ENCODE measurements at regions not wholly inside any gene's neighbourhood (a gene's known extent, or its start where the extent isn't known, plus 50 kb on each side); places are given as distances from the start of the nearest gene placed in this dataset.

GRCh38 chr5:160500786-160501779 lies 79.4 kb downstream of the PTTG1 start:
- TF ChIP-seq CTCF (IDR thresholded peaks at IDR 0.05) = no peak
- Mint-ChIP-seq H3K36me3 (ENCODE audit: low read depth) (no peaks in the 10 kb centered on the region), H3K4me3 (ENCODE audit: unreplicated experiment) (no peak overlapping the region), H3K27ac (ENCODE audit: unreplicated experiment) (no peak overlapping the region), H3K27me3 (ENCODE audit: low read depth) (peaks cover 33% of the 10 kb centered on the region), H3K9me3 (ENCODE audit: low read depth) (no peaks in the 10 kb centered on the region), H3K4me1 (ENCODE audit: low read depth) (no peaks in the 10 kb centered on the region)
- no peak for DNase-seq (ENCODE audit: low spot score)

DNA sequence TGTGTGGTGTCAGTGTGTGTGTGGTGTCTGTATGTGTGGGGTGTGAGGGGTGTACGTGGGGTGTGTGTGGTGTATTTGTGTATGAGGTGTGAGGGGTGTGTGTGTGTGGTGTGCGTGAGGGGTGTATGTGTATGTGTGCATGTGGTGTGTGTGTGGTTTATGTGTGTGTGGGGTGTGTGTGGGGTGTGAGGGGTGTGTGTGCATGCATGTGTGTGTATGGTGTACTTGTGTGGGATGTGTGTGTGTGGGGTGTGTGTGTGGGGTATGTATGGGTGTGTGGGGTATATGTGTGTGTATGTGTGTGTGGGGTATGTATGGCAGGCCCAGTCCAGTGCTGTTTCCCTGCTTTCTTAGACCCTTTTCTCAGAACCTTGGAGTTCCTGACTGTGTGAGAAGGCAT lies 83.3 kb downstream of the PTTG1 start:
- Mint-ChIP-seq H3K4me3 (ENCODE audit: unreplicated experiment) (no peak overlapping the region), H3K4me1 (ENCODE audit: low read depth) (peaks cover 9% of the 10 kb centered on the region), H3K27ac (ENCODE audit: unreplicated experiment) (no peak overlapping the region), H3K27me3 (ENCODE audit: low read depth) (peaks cover 41% of the 10 kb centered on the region), H3K9me3 (ENCODE audit: low read depth) (no peaks in the 10 kb centered on the region), H3K36me3 (ENCODE audit: low read depth) (no peaks in the 10 kb centered on the region)
- no peak for TF ChIP-seq CTCF (IDR thresholded peaks at IDR 0.05)
- DNase-seq (ENCODE audit: low spot score) = no peak

GRCh38 chr5:160506006-160507004 lies 84.7 kb downstream of the PTTG1 start:
- no peak overlapping the region for H3K27ac Mint-ChIP-seq (ENCODE audit: unreplicated experiment)
- H3K4me3 Mint-ChIP-seq (ENCODE audit: unreplicated experiment) = no peak overlapping the region
- peaks cover 9% of the 10 kb centered on the region for H3K4me1 Mint-ChIP-seq (ENCODE audit: low read depth)
- H3K9me3 Mint-ChIP-seq (ENCODE audit: low read depth) = no peaks in the 10 kb centered on the region
- no peak for TF ChIP-seq CTCF (IDR thresholded peaks at IDR 0.05)
- no peak for DNase-seq (ENCODE audit: low spot score)
- H3K36me3 Mint-ChIP-seq (ENCODE audit: low read depth) = no peaks in the 10 kb centered on the region
- peaks cover 41% of the 10 kb centered on the region for H3K27me3 Mint-ChIP-seq (ENCODE audit: low read depth)

- Mint-ChIP-seq H3K36me3 (ENCODE audit: low read depth) (no peaks in the 10 kb centered on the region), H3K9me3 (ENCODE audit: low read depth) (no peaks in the 10 kb centered on the region), H3K4me1 (ENCODE audit: low read depth) (peaks cover 9% of the 10 kb centered on the region), H3K4me3 (ENCODE audit: unreplicated experiment) (no peak overlapping the region), H3K27me3 (ENCODE audit: low read depth) (peaks cover 41% of the 10 kb centered on the region), H3K27ac (ENCODE audit: unreplicated experiment) (no peak overlapping the region)
- no peak for TF ChIP-seq CTCF (IDR thresholded peaks at IDR 0.05)
- DNase-seq (ENCODE audit: low spot score) = no peak
These were observed 85.6 kb downstream of the PTTG1 start for GRCh38 chr5:160507221-160507721.

Data from chondrocyte (in vitro differentiated cells).